ENCODE measurements at regions not wholly inside any gene's neighbourhood (a gene's known extent, or its start where the extent isn't known, plus 50 kb on each side); places are given as distances from the start of the nearest gene placed in this dataset.

- no TSS peak for BruUV-seq (replicated peaks)
- H3K9ac ChIP-seq (ENCODE audit: low read length) = no peak overlapping the region
- no peak overlapping the region for H3K4me3 ChIP-seq (replicated peaks in 1 of 2; ENCODE audit: low read depth in 1 of 2, low read length in 2 of 2)
- intact Hi-C loops (cut with micrococcal nuclease) = no loop called here
- no peaks in the 10 kb centered on the region for H3K79me2 ChIP-seq (ENCODE audit: insufficient read depth, low read length)
- ChIA-PET RAD21 (ENCODE audit: low non-redundant PET in 1 of 2, low total read pairs in 2 of 2, uncharacterized antibody in 2 of 2, unreplicated experiment in 2 of 2) (no interaction called here), CTCF (no interaction called here), POLR2A (no interaction called here)
- no peaks in the 10 kb centered on the region for H3K9me3 ChIP-seq (ENCODE audit: control insufficient read depth in 1 of 2, insufficient read depth in 1 of 2, low read depth in 1 of 2, low read length in 2 of 2)
- H2AFZ ChIP-seq (ENCODE audit: low read depth, low read length, poor library complexity, severe bottlenecking) = no peak overlapping the region
- H3K27me3 ChIP-seq (ENCODE audit: insufficient read depth, low read length) = no peaks in the 10 kb centered on the region
- DNase-seq (ENCODE audit: low read depth, low spot score) (no peak), ATAC-seq (no peak)
- no peak for TF ChIP-seq SP1 (IDR thresholded peaks at IDR 0.05; ENCODE audit: low read depth)
- no peak for TF ChIP-seq ATF3 (IDR thresholded peaks at IDR 0.05)
- no peak for TF ChIP-seq REST (IDR thresholded peaks at IDR 0.05; ENCODE audit: low read depth)
- TF ChIP-seq POLR2A (IDR thresholded peaks at IDR 0.05; ENCODE audit: borderline replicate concordance, extremely low read depth, insufficient read depth, insufficient read length) = no peak
- TF ChIP-seq POLR2AphosphoS5 (IDR thresholded peaks at IDR 0.05; ENCODE audit: low read depth, low read length) = no peak
- TF ChIP-seq, protein P1, sequence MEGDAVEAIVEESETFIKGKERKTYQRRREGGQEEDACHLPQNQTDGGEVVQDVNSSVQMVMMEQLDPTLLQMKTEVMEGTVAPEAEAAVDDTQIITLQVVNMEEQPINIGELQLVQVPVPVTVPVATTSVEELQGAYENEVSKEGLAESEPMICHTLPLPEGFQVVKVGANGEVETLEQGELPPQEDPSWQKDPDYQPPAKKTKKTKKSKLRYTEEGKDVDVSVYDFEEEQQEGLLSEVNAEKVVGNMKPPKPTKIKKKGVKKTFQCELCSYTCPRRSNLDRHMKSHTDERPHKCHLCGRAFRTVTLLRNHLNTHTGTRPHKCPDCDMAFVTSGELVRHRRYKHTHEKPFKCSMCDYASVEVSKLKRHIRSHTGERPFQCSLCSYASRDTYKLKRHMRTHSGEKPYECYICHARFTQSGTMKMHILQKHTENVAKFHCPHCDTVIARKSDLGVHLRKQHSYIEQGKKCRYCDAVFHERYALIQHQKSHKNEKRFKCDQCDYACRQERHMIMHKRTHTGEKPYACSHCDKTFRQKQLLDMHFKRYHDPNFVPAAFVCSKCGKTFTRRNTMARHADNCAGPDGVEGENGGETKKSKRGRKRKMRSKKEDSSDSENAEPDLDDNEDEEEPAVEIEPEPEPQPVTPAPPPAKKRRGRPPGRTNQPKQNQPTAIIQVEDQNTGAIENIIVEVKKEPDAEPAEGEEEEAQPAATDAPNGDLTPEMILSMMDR (IDR thresholded peaks at IDR 0.05 in 2 of 3, conservative IDR thresholded peaks at IDR 0.05 in 1 of 3; ENCODE audit: borderline replicate concordance in 1 of 3, insufficient read depth in 1 of 3, low read depth in 2 of 3, low read length in 2 of 3) = no peak
- no peak for TF ChIP-seq EGR1 (IDR thresholded peaks at IDR 0.05; ENCODE audit: low read depth)
- TF ChIP-seq EZH2 (IDR thresholded peaks at IDR 0.05) = no peak
- no peak for TF ChIP-seq CBX3 (IDR thresholded peaks at IDR 0.05; ENCODE audit: low read depth)
- TF ChIP-seq FOSL1 (IDR thresholded peaks at IDR 0.05; ENCODE audit: low read depth) = no peak
- no peaks in the 10 kb centered on the region for H3K9me2 ChIP-seq (ENCODE audit: insufficient read depth)
- H3K4me1 ChIP-seq (ENCODE audit: control insufficient read depth in 1 of 2, insufficient read depth in 2 of 2, low read length in 2 of 2) = no peaks in the 10 kb centered on the region
- H4K20me1 ChIP-seq (ENCODE audit: insufficient read depth) = no peaks in the 10 kb centered on the region
- no peak overlapping the region for H3K27ac ChIP-seq (ENCODE audit: low read depth, low read length)
- H3K4me2 ChIP-seq (ENCODE audit: low read length) = no peak overlapping the region
- H3K36me3 ChIP-seq (ENCODE audit: control insufficient read depth in 1 of 2, insufficient read depth in 2 of 2, low read length in 2 of 2) = no peaks in the 10 kb centered on the region
Observed at GRCh38 chr3:63069806-63070475, 194.7 kb upstream of the CADPS start.
